GM12864 (cell line): ENCODE measurements at regions not wholly inside any gene's neighbourhood (a gene's known extent, or its start where the extent isn't known, plus 50 kb on each side); places are given as distances from the start of the nearest gene placed in this dataset.

Experiments
- DNase-seq: peaks from one replicate; pipeline ENCODE4 v3.0.0-alpha.2; 2011; ENCODE audit warnings: low read depth
- H3K4me3 ChIP-seq: 2 replicates; pipeline ENCODE4 v1.5.1; 2011; ENCODE audit warnings: mild to moderate bottlenecking, low read depth, low read length, control low read depth
- TF ChIP-seq, protein P1 (sequence below): IDR thresholded peaks from 2 replicates; pipeline ENCODE4 v1.5.1; 2011; ENCODE audit warnings: low read depth, mild to moderate bottlenecking, moderate library complexity, low read length, control low read depth, inconsistent platforms; ENCODE audit errors: missing control alignments

DNA sequence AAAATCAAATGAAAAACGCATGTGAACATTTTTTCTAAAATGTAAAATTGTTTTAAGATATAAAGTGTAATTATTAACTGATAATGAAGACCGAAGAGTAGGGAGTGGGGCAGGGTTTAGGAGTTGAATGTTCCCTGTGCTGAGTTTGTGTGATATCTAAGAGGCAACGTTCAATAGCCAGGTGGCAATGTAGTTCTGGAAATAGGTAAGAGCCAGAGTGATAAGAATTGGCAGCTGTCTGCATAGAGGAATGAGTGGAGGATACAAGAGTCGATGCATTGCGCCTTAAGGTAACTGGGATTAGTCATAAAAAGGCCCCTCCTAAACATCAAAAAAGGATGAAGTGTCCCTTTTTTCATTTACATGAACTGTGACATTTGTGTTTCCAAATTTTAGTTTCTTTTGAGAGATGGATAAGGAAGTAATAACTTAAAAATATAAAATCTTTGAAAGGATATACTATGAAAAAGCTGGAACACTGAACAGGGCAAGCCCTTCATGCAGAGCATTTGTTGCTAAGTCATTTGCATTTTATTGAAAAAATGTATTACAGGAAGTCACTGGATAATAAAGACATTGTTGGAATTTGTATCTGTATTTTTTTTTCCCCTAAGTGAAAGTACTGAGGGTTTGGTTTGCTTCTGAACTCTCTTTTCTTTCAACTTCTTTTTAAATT lies 659.3 kb downstream of the ACTL7B start:
- no peak overlapping the region for H3K4me3 ChIP-seq
- TF ChIP-seq, protein P1, sequence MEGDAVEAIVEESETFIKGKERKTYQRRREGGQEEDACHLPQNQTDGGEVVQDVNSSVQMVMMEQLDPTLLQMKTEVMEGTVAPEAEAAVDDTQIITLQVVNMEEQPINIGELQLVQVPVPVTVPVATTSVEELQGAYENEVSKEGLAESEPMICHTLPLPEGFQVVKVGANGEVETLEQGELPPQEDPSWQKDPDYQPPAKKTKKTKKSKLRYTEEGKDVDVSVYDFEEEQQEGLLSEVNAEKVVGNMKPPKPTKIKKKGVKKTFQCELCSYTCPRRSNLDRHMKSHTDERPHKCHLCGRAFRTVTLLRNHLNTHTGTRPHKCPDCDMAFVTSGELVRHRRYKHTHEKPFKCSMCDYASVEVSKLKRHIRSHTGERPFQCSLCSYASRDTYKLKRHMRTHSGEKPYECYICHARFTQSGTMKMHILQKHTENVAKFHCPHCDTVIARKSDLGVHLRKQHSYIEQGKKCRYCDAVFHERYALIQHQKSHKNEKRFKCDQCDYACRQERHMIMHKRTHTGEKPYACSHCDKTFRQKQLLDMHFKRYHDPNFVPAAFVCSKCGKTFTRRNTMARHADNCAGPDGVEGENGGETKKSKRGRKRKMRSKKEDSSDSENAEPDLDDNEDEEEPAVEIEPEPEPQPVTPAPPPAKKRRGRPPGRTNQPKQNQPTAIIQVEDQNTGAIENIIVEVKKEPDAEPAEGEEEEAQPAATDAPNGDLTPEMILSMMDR, result no peak
- DNase-seq, result no peak

DNA sequence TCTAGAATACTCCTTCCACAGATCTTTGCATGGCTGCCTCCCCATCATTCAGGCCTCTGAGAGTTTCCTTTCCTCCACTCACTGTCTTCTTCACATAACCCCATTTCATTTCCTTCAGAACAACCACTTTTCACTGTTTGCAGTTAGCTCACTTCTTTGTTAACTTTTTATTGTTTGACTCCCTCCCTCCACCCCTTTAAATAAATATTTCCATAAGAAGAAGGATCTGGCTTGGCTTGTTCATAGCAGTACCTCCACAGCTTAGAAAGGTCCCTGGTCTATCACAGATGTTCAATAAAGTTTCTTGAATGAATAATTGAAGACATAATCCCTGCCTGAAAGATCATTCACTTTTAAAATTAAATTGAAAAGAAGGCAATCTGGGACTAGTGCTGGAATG lies 661.6 kb downstream of the ACTL7B start:
- H3K4me3 ChIP-seq, result no peak overlapping the region
- DNase-seq, result no peak
- TF ChIP-seq, protein P1, result no peak

DNA sequence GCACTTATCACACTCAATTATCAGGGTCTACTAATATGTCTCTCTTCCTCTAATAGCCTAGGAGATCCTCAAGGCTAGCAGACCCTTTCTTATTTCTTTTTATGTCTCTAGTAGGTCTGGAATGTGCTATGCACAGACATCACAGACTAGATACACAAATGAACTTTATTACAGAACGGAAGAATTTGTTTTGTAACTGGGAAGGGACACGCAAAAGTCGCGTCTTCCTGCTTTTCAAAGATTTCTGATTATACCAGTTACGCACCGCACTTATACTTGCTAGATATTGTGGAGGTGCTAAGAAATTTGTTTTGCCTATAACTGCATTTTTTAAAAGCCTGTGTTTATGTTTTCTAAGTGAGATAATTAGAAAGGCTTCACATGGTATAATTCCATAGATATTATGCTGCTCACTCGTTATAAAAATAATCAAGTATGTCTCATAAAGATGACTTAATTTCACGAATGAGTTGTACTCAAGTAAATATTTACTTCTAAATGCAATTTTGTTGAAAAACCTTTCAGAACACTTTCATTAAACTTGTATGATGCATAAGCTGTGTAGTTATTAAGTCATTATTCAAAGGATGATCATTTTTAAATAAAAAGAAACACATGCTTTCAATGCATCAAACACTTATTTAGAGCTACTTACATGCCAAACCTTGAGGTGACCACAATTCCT lies 662.6 kb downstream of the ACTL7B start:
- TF ChIP-seq, protein P1, result no peak
- H3K4me3 ChIP-seq, result no peak overlapping the region
- no peak for DNase-seq

DNA sequence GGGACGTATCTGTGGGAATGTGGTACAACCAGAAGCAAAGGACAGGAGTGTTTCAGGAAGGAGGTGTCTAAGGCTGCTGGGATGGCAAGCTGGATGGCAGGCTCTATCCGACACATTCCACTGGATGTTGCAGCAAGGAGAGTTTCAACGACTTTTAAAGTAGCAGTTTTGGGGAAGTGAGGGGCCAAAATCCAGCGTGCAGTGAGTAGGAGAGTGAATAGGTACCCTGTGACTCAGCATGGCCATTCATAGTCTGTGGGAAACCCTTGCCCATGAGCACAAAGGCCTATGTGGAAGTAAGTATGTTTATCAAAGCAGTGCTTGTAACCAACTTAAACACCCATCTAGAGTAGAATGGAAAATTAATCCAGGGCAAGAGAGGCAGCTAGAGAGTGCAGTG lies 664.7 kb downstream of the ACTL7B start:
- H3K4me3 ChIP-seq, result no peak overlapping the region
- TF ChIP-seq, protein P1, result no peak
- no peak for DNase-seq

DNA sequence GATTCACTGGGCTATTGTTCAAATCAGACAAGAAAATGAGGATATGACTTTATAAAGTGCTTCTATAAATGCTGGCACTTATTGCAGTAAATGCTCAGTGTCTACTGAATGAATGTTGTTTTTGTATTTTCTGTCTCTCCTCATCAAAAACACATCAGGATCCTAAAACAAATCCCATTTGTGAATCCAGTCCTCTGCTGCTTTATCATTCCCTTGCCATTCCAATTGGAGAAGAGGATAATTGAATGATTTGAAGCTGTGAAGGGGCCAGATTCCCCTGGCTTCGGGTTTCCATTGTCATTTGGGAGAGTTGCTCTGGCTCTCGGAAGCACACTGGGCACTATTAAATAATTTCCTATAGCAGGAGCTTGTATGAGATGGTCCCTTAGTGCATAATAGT lies 666.8 kb downstream of the ACTL7B start:
- no peak overlapping the region for H3K4me3 ChIP-seq
- TF ChIP-seq, protein P1, result no peak
- no peak for DNase-seq

DNA sequence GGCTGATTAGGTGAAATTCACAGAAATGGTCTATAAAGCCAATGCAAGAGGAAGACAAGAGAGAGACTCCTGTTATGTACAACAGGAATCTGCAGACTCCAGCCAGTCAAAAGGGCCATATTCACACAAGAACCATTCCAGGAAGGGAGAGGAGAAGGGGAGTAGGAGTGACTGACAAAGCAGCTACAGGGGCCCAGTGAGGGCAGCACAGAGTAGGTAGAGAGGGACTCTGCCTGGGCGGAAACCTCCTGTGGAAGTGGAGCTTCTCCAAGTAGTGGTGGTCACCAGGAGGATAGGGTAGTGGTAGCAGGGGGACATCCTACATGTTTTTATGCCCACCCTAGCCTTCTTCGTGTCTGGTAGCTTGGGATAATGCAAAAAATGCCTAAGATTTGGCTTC lies 667.3 kb downstream of the ACTL7B start:
- no peak overlapping the region for H3K4me3 ChIP-seq
- TF ChIP-seq, protein P1, result no peak
- DNase-seq, result no peak
